Liver (tissue), 8 donors: ENCODE measurements at regions not wholly inside any gene's neighbourhood (a gene's known extent, or its start where the extent isn't known, plus 50 kb on each side); places are given as distances from the start of the nearest gene placed in this dataset.

Experiments used
- DNase-seq: peaks from one replicate; pipeline ENCODE4 v3.0.0-alpha.2; 2017; ENCODE audit warnings: low spot score
- H3K27ac ChIP-seq, 2 donors: one replicate each; pipeline ENCODE4 v1.7.0; 2013; ENCODE audit warnings: inconsistent platforms in 2 of 2, low read length in 2 of 2, control low read depth in 1 of 2, low read depth in 1 of 2, mild to moderate bottlenecking in 1 of 2
- H3K27me3 ChIP-seq, 4 donors: one replicate each; pipeline versions ENCODE4 v1.6.1 to v1.7.0; 2013; ENCODE audit warnings: low read length in 3 of 4, inconsistent platforms in 1 of 4, mild to moderate bottlenecking in 1 of 4, moderate library complexity in 1 of 4; ENCODE audit not compliant: control insufficient read depth in 4 of 4, insufficient read depth in 4 of 4
- H3K36me3 ChIP-seq, 4 donors: one replicate each; pipeline versions ENCODE4 v1.6.1 to v1.7.0; 2013; ENCODE audit warnings: low read length in 3 of 4, mild to moderate bottlenecking in 3 of 4, low read depth in 1 of 4, moderate library complexity in 1 of 4; ENCODE audit not compliant: control insufficient read depth in 4 of 4, insufficient read depth in 3 of 4
- H3K4me1 ChIP-seq, 4 donors: one replicate each; pipeline versions ENCODE4 v1.6.1 to v1.7.0; 2013; ENCODE audit warnings: low read length in 3 of 4, mild to moderate bottlenecking in 3 of 4, moderate library complexity in 1 of 4; ENCODE audit not compliant: control insufficient read depth in 4 of 4, insufficient read depth in 4 of 4
- H3K4me3 ChIP-seq, 3 donors: one replicate each; pipeline versions ENCODE4 v1.6.1 to v1.7.0; 2013; ENCODE audit warnings: low read length in 3 of 3, control low read depth in 1 of 3, low read depth in 1 of 3, mild to moderate bottlenecking in 1 of 3
- H3K9ac ChIP-seq, 2 donors: one replicate each; pipeline ENCODE4 v1.7.0; 2013; ENCODE audit warnings: low read length in 2 of 2, mild to moderate bottlenecking in 2 of 2, moderate library complexity in 2 of 2, control low read depth in 1 of 2, low read depth in 1 of 2
- H3K9me3 ChIP-seq, 4 donors: one replicate each; pipeline versions ENCODE4 v1.6.1 to v1.7.0; 2013; ENCODE audit warnings: low read length in 3 of 4; ENCODE audit not compliant: control insufficient read depth in 4 of 4
- ATF3 ChIP-seq: IDR thresholded peaks from 2 replicates; pipeline ENCODE4 v1.6.1; 2016; ENCODE audit warnings: antibody characterized with exemption
- CTCF ChIP-seq: fragments of 150-350 bp; IDR thresholded peaks from 2 replicates; pipeline ENCODE4 v1.5.1; 2017; ENCODE audit warnings: improper control_type of control experiment, low read depth, low read length; ENCODE audit not compliant: missing input control
- EGR1 ChIP-seq, 2 donors: IDR thresholded peaks; 2 replicates each; pipeline ENCODE4 v1.6.1; 2016 to 2018; ENCODE audit warnings: antibody characterized with exemption in 2 of 2, low read depth in 2 of 2
- FOXA1 ChIP-seq: IDR thresholded peaks from 2 replicates; pipeline ENCODE4 v1.6.1; 2016; ENCODE audit warnings: antibody characterized with exemption
- FOXA2 ChIP-seq: IDR thresholded peaks from 2 replicates; pipeline ENCODE4 v1.6.1; 2016; ENCODE audit warnings: antibody characterized with exemption
- GABPA ChIP-seq, 2 donors: IDR thresholded peaks in 1 of 2; conservative IDR thresholded peaks in 1 of 2; 2 replicates each; pipeline ENCODE4 v1.6.1; 2016; ENCODE audit warnings: antibody characterized with exemption in 2 of 2, mild to moderate bottlenecking in 1 of 2, moderate library complexity in 1 of 2
- HNF4A ChIP-seq, 2 donors: conservative IDR thresholded peaks; 2 replicates each; pipeline ENCODE4 v1.6.1; 2016; ENCODE audit warnings: antibody characterized with exemption in 2 of 2, mild to moderate bottlenecking in 2 of 2
- HNF4G ChIP-seq: IDR thresholded peaks from 2 replicates; pipeline ENCODE4 v1.6.1; 2016; ENCODE audit warnings: antibody characterized with exemption
- JUND ChIP-seq, 2 donors: IDR thresholded peaks; 2 replicates each; pipeline ENCODE4 v1.6.1; 2016; ENCODE audit warnings: antibody characterized with exemption in 2 of 2
- MAX ChIP-seq: IDR thresholded peaks from 2 replicates; pipeline ENCODE4 v1.6.1; 2016; ENCODE audit warnings: antibody characterized with exemption
- NR2F2 ChIP-seq: IDR thresholded peaks from 2 replicates; pipeline ENCODE4 v1.6.1; 2016; ENCODE audit warnings: antibody characterized with exemption
- RAD21 ChIP-seq, 2 donors: IDR thresholded peaks; 2 replicates each; pipeline ENCODE4 v1.6.1; 2016; ENCODE audit warnings: antibody characterized with exemption in 2 of 2, mild to moderate bottlenecking in 2 of 2
- REST ChIP-seq: IDR thresholded peaks from 2 replicates; pipeline ENCODE4 v1.6.1; 2016; ENCODE audit warnings: antibody characterized with exemption, mild to moderate bottlenecking
- RXRA ChIP-seq, 2 donors: IDR thresholded peaks; 2 replicates each; pipeline ENCODE4 v1.6.1; 2017 to 2018; ENCODE audit warnings: antibody characterized with exemption in 2 of 2, mild to moderate bottlenecking in 1 of 2
- SP1 ChIP-seq: IDR thresholded peaks from 2 replicates; pipeline ENCODE4 v1.6.1; 2018; ENCODE audit warnings: antibody characterized with exemption, mild to moderate bottlenecking
- TAF1 ChIP-seq: conservative IDR thresholded peaks from 2 replicates; pipeline ENCODE4 v1.6.1; 2016; ENCODE audit warnings: antibody characterized with exemption, mild to moderate bottlenecking
- YY1 ChIP-seq: IDR thresholded peaks from 2 replicates; pipeline ENCODE4 v1.6.1; 2016; ENCODE audit warnings: antibody characterized with exemption, mild to moderate bottlenecking
- ZBTB33 ChIP-seq: IDR thresholded peaks from 2 replicates; pipeline ENCODE4 v1.6.1; 2016; ENCODE audit warnings: antibody characterized with exemption
- whole genome bisulfite sequencing: extraction: QIAGEN DNeasy Blood & Tissue Kit; methylation state at CpG from one replicate; pipeline ENCODE4 v1.1.7; 2013; 5-methylcytosine and 5-hydroxymethylcytosine counted together
- donor health status: healthy.
- donor health status: healthy.
- donor health status: healthy.
- donor health status: healthy.
- donor health status: healthy.

- TF ChIP-seq EGR1 (IDR thresholded peaks at IDR 0.05; ENCODE audit: low read depth in 2 of 2): no peak
- TF ChIP-seq NR2F2: no peak
- no peak for TF ChIP-seq HNF4A (conservative IDR thresholded peaks at IDR 0.05)
- TF ChIP-seq REST: no peak
- no peak for TF ChIP-seq RAD21 (IDR thresholded peaks at IDR 0.05)
- TF ChIP-seq MAX: no peak
- no peak for TF ChIP-seq FOXA2
- no peak for TF ChIP-seq FOXA1
- no peak for TF ChIP-seq HNF4G
- TF ChIP-seq RXRA (IDR thresholded peaks at IDR 0.05): no peak
- TF ChIP-seq JUND (IDR thresholded peaks at IDR 0.05): no peak
- TF ChIP-seq YY1: no peak
- TF ChIP-seq CTCF: no peak
- no peak for TF ChIP-seq GABPA (IDR thresholded peaks at IDR 0.05 in 1 of 2, conservative IDR thresholded peaks at IDR 0.05 in 1 of 2)
- TF ChIP-seq SP1: no peak
- no peak for TF ChIP-seq TAF1
- no peak for TF ChIP-seq ATF3
- no peak for TF ChIP-seq ZBTB33
- Histone ChIP-seq H3K9me3 (no peaks in the 10 kb centered on the region), H3K36me3 (no peaks in the 10 kb centered on the region), H3K4me1 (peaks cover 0 to 6% (median 0%) of the 10 kb centered on the region in 4 donors), H3K27me3 (no peaks in the 10 kb centered on the region), H3K9ac (no peak overlapping the region), H3K27ac (no peak overlapping the region), H3K4me3 (no peak overlapping the region)
- no peak for DNase-seq
- WGBS: 80% methylated on average over 3 of the region's 3 CpGs
Observed at GRCh38 chr13:40283666-40284065, 382.8 kb downstream of the FOXO1 start.

- TF ChIP-seq HNF4A (conservative IDR thresholded peaks at IDR 0.05): peak in 1 of 2 donors; percentile 23
- TF ChIP-seq FOXA2: no peak
- TF ChIP-seq ATF3: peak; percentile 33
- no peak for TF ChIP-seq TAF1
- no peak for TF ChIP-seq FOXA1
- TF ChIP-seq YY1: no peak
- peak in 1 of 2 donors; percentile 22 for TF ChIP-seq RAD21 (IDR thresholded peaks at IDR 0.05)
- Histone ChIP-seq H3K27me3 (no peaks in the 10 kb centered on the region), H3K9me3 (no peaks in the 10 kb centered on the region), H3K27ac (no peak overlapping the region), H3K4me3 (no peak overlapping the region), H3K4me1 (peaks cover 0 to 6% (median 0%) of the 10 kb centered on the region in 4 donors), H3K36me3 (no peaks in the 10 kb centered on the region), H3K9ac (no peak overlapping the region)
- DNase-seq: no peak
Observed at GRCh38 chr13:40285634-40286033, 380.8 kb downstream of the FOXO1 start.
